ENCODE measurements at regions not wholly inside any gene's neighbourhood (a gene's known extent, or its start where the extent isn't known, plus 50 kb on each side); places are given as distances from the start of the nearest gene placed in this dataset.

GRCh38 chr2:157194844-157195243 lies 62.7 kb upstream of the GALNT5 start:
- no peak for DNase-seq

GRCh38 chr2:157196956-157197355 lies 60.5 kb upstream of the GALNT5 start:
- DNase-seq, result no peak

GRCh38 chr2:157197848-157198247 lies 59.7 kb upstream of the GALNT5 start:
- DNase-seq, result no peak

GRCh38 chr2:157203651-157204050 lies 53.9 kb upstream of the GALNT5 start:
- DNase-seq, result no peak

GRCh38 chr2:157204401-157204800 lies 53.1 kb upstream of the GALNT5 start:
- DNase-seq, result no peak

- no peak for DNase-seq
Observed at GRCh38 chr2:157206916-157207315, 50.6 kb upstream of the GALNT5 start.

Data from NCI-H2029 (cell line).